ENCODE measurements at regions not wholly inside any gene's neighbourhood (a gene's known extent, or its start where the extent isn't known, plus 50 kb on each side); places are given as distances from the start of the nearest gene placed in this dataset.

GRCh38 chr11:112310848-112311247 lies 50.2 kb upstream of the PLET1 start:
- Mint-ChIP-seq H3K27me3 (no peaks in the 10 kb centered on the region), H3K4me3 (peak overlapping the region in 1 of 8 donors; percentile 45), H3K36me3 (peaks cover 9 to 19% of the 10 kb centered on the region in 2 donors), H3K4me1 (no peaks in the 10 kb centered on the region), H3K9me3 (peaks cover 3 to 11% (median 6%) of the 10 kb centered on the region in 7 donors), H3K27ac (peak overlapping the region in 1 of 6 donors; percentile 71)
- ATAC-seq (ENCODE audit: low read depth in 2 of 2) (no peak), DNase-seq (no peak)

GRCh38 chr11:112315057-112315720 lies 54.5 kb upstream of the PLET1 start:
- no peaks in the 10 kb centered on the region for H3K27me3 Mint-ChIP-seq
- no peak for DNase-seq
- H3K9me3 Mint-ChIP-seq: no peaks in the 10 kb centered on the region
- no peak overlapping the region for H3K4me3 Mint-ChIP-seq
- no peak for ATAC-seq (ENCODE audit: low read depth in 2 of 2)
- peaks cover 7 to 8% of the 10 kb centered on the region in 2 donors for H3K36me3 Mint-ChIP-seq
- H3K4me1 Mint-ChIP-seq: no peaks in the 10 kb centered on the region
- no peak overlapping the region for H3K27ac Mint-ChIP-seq

GRCh38 chr11:112315861-112316739 lies 55.4 kb upstream of the PLET1 start:
- no peak for DNase-seq
- no peak overlapping the region for H3K4me3 Mint-ChIP-seq
- no peak for ATAC-seq (ENCODE audit: low read depth in 2 of 2)
- H3K27me3 Mint-ChIP-seq: no peaks in the 10 kb centered on the region
- H3K27ac Mint-ChIP-seq: peak overlapping the region in 1 of 6 donors; percentile 41
- H3K36me3 Mint-ChIP-seq: peaks cover 7 to 8% of the 10 kb centered on the region in 2 donors
- no peaks in the 10 kb centered on the region for H3K9me3 Mint-ChIP-seq
- no peaks in the 10 kb centered on the region for H3K4me1 Mint-ChIP-seq

- Mint-ChIP-seq H3K27me3 (no peaks in the 10 kb centered on the region), H3K4me3 (no peak overlapping the region), H3K27ac (no peak overlapping the region), H3K36me3 (peaks cover 7 to 8% of the 10 kb centered on the region in 2 donors), H3K9me3 (no peaks in the 10 kb centered on the region), H3K4me1 (no peaks in the 10 kb centered on the region)
- DNase-seq (no peak), ATAC-seq (ENCODE audit: low read depth in 2 of 2) (no peak)
Observed at GRCh38 chr11:112316971-112317370, 56.3 kb upstream of the PLET1 start.

GRCh38 chr11:112318184-112318591 lies 57.5 kb upstream of the PLET1 start:
- Mint-ChIP-seq H3K36me3 (peaks cover 0 to 8% of the 10 kb centered on the region in 2 donors), H3K27ac (peak overlapping the region in 1 of 6 donors; percentile 18), H3K4me1 (no peaks in the 10 kb centered on the region), H3K27me3 (no peaks in the 10 kb centered on the region), H3K9me3 (peaks cover 0 to under 1% (median 0%) of the 10 kb centered on the region in 7 donors), H3K4me3 (no peak overlapping the region)
- DNase-seq (no peak), ATAC-seq (ENCODE audit: low read depth in 2 of 2) (no peak)

- DNase-seq (no peak), ATAC-seq (ENCODE audit: low read depth in 2 of 2) (no peak)
- H3K36me3 Mint-ChIP-seq: peaks cover 0 to 8% of the 10 kb centered on the region in 2 donors
- no peak overlapping the region for H3K4me3 Mint-ChIP-seq
- H3K9me3 Mint-ChIP-seq: peaks cover 0 to 5% (median 1%) of the 10 kb centered on the region in 7 donors
- H3K27me3 Mint-ChIP-seq: no peaks in the 10 kb centered on the region
- no peaks in the 10 kb centered on the region for H3K4me1 Mint-ChIP-seq
- H3K27ac Mint-ChIP-seq: no peak overlapping the region
Observed at GRCh38 chr11:112318661-112319060, 58.0 kb upstream of the PLET1 start.

GRCh38 chr11:112320668-112321067 lies 60.0 kb upstream of the PLET1 start:
- H3K36me3 Mint-ChIP-seq: peaks cover 0 to 8% of the 10 kb centered on the region in 2 donors
- no peaks in the 10 kb centered on the region for H3K4me1 Mint-ChIP-seq
- H3K27me3 Mint-ChIP-seq: no peaks in the 10 kb centered on the region
- ATAC-seq (ENCODE audit: low read depth in 2 of 2): no peak
- H3K9me3 Mint-ChIP-seq: peaks cover 0 to 8% (median 1%) of the 10 kb centered on the region in 7 donors
- H3K4me3 Mint-ChIP-seq: no peak overlapping the region
- no peak overlapping the region for H3K27ac Mint-ChIP-seq
- no peak for DNase-seq

- no peaks in the 10 kb centered on the region for H3K27me3 Mint-ChIP-seq
- H3K27ac Mint-ChIP-seq: peak overlapping the region in 1 of 6 donors; percentile 17
- ATAC-seq (ENCODE audit: low read depth in 2 of 2) (no peak), DNase-seq (no peak)
- H3K4me1 Mint-ChIP-seq: peaks cover 0 to 3% (median 0%) of the 10 kb centered on the region in 3 donors
- H3K4me3 Mint-ChIP-seq: no peak overlapping the region
- peaks cover 0 to 8% (median 4%) of the 10 kb centered on the region in 7 donors for H3K9me3 Mint-ChIP-seq
- H3K36me3 Mint-ChIP-seq: peaks cover 0 to 8% of the 10 kb centered on the region in 2 donors
Observed at GRCh38 chr11:112321501-112322172, 61.0 kb upstream of the PLET1 start.

- Mint-ChIP-seq H3K4me1 (peaks cover 3 to 10% (median 4%) of the 10 kb centered on the region in 3 donors), H3K27ac (no peak overlapping the region), H3K36me3 (peaks cover 0 to 8% of the 10 kb centered on the region in 2 donors), H3K9me3 (peaks cover 0 to 8% (median 5%) of the 10 kb centered on the region in 7 donors), H3K27me3 (no peaks in the 10 kb centered on the region), H3K4me3 (no peak overlapping the region)
- no peak for ATAC-seq (ENCODE audit: low read depth in 2 of 2)
- DNase-seq: no peak
Observed at GRCh38 chr11:112322173-112322790, 61.6 kb upstream of the PLET1 start.

GRCh38 chr11:112334381-112334780 lies 73.7 kb upstream of the PLET1 start:
- H3K27ac Mint-ChIP-seq: peak overlapping the region in 1 of 6 donors; percentile 33

GRCh38 chr11:112336356-112336886 lies 75.8 kb upstream of the PLET1 start:
- Mint-ChIP-seq H3K9me3 (peaks cover 0 to 11% (median 3%) of the 10 kb centered on the region in 7 donors), H3K36me3 (peaks cover 12 to 13% of the 10 kb centered on the region in 2 donors), H3K4me3 (no peak overlapping the region), H3K27ac (no peak overlapping the region), H3K27me3 (peaks cover 0 to 1% (median under 1%) of the 10 kb centered on the region in 3 donors), H3K4me1 (no peaks in the 10 kb centered on the region)
- ATAC-seq (ENCODE audit: low read depth in 2 of 2): no peak
- DNase-seq: no peak

More at GRCh38 chr11:112334381-112334780, 73.7 kb upstream of the PLET1 start:
- peaks cover 0 to 14% (median 8%) of the 10 kb centered on the region in 7 donors for H3K9me3 Mint-ChIP-seq
- ATAC-seq (ENCODE audit: low read depth in 2 of 2) (no peak), DNase-seq (no peak)
- no peak overlapping the region for H3K4me3 Mint-ChIP-seq
- H3K27me3 Mint-ChIP-seq: peaks cover 4 to 7% (median 6%) of the 10 kb centered on the region in 3 donors
- no peaks in the 10 kb centered on the region for H3K4me1 Mint-ChIP-seq
- H3K36me3 Mint-ChIP-seq: peaks cover 17 to 19% of the 10 kb centered on the region in 2 donors

- H3K4me1 Mint-ChIP-seq: no peaks in the 10 kb centered on the region
- DNase-seq: no peak
- H3K27ac Mint-ChIP-seq: no peak overlapping the region
- ATAC-seq (ENCODE audit: low read depth in 2 of 2): no peak
- H3K36me3 Mint-ChIP-seq: peaks cover 10 to 23% of the 10 kb centered on the region in 2 donors
- no peak overlapping the region for H3K4me3 Mint-ChIP-seq
- peaks cover 0 to 11% (median 3%) of the 10 kb centered on the region in 7 donors for H3K9me3 Mint-ChIP-seq
- H3K27me3 Mint-ChIP-seq: no peaks in the 10 kb centered on the region
Observed at GRCh38 chr11:112339566-112339965, 78.9 kb upstream of the PLET1 start.

Measured in naive B cell (primary cell).